ENCODE measurements at regions not wholly inside any gene's neighbourhood (a gene's known extent, or its start where the extent isn't known, plus 50 kb on each side); places are given as distances from the start of the nearest gene placed in this dataset.
"Not testable (repeated sequence)": the region's sequence is repeated elsewhere in the genome, so short reads cannot be mapped to it uniquely, and the experiment has no call there.

GRCh38 chr1:30104551-30104950 lies 618.8 kb downstream of the MATN1 start:
- Histone ChIP-seq H3K9me3 (ENCODE audit: control insufficient read depth in 2 of 2, low read length in 2 of 2) (no peaks in the 10 kb centered on the region), H3K27ac (ENCODE audit: low read length) (no peak overlapping the region), H3K9ac (ENCODE audit: low read length in 2 of 2) (no peak overlapping the region), H3K27me3 (ENCODE audit: control insufficient read depth in 1 of 2, insufficient read depth in 2 of 2, low read length in 2 of 2) (peaks cover 42 to 48% of the 10 kb centered on the region in 2 donors), H3K36me3 (ENCODE audit: control insufficient read depth in 2 of 2, insufficient read depth in 2 of 2, low read length in 2 of 2) (no peaks in the 10 kb centered on the region), H3K4me1 (ENCODE audit: control insufficient read depth, insufficient read depth, low read length) (no peaks in the 10 kb centered on the region), H3K4me3 (ENCODE audit: low read length in 2 of 2) (no peak overlapping the region)

- H3K9me3 ChIP-seq (ENCODE audit: control insufficient read depth in 2 of 2, low read length in 2 of 2) = no peaks in the 10 kb centered on the region
- H3K27ac ChIP-seq (ENCODE audit: low read length) = no peak overlapping the region
- peaks cover 38 to 44% of the 10 kb centered on the region in 2 donors for H3K27me3 ChIP-seq (ENCODE audit: control insufficient read depth in 1 of 2, insufficient read depth in 2 of 2, low read length in 2 of 2)
- H3K9ac ChIP-seq (ENCODE audit: low read length in 2 of 2) = no peak overlapping the region
- H3K4me1 ChIP-seq (ENCODE audit: control insufficient read depth, insufficient read depth, low read length) = no peaks in the 10 kb centered on the region
- H3K4me3 ChIP-seq (ENCODE audit: low read length in 2 of 2) = no peak overlapping the region
- H3K36me3 ChIP-seq (ENCODE audit: control insufficient read depth in 2 of 2, insufficient read depth in 2 of 2, low read length in 2 of 2) = no peaks in the 10 kb centered on the region
Measured at GRCh38 chr1:30103708-30104411, 619.5 kb downstream of the MATN1 start.

- no peaks in the 10 kb centered on the region for H3K36me3 ChIP-seq (ENCODE audit: control insufficient read depth in 2 of 2, insufficient read depth in 2 of 2, low read length in 2 of 2)
- H3K4me3 ChIP-seq (ENCODE audit: low read length in 2 of 2) = no peak overlapping the region
- no peaks in the 10 kb centered on the region for H3K4me1 ChIP-seq (ENCODE audit: control insufficient read depth, insufficient read depth, low read length)
- H3K27ac ChIP-seq (ENCODE audit: low read length) = no peak overlapping the region
- H3K9ac ChIP-seq (ENCODE audit: low read length in 2 of 2) = no peak overlapping the region
- peaks cover 0 to 1% of the 10 kb centered on the region in 2 donors for H3K9me3 ChIP-seq (ENCODE audit: control insufficient read depth in 2 of 2, low read length in 2 of 2)
- H3K27me3 ChIP-seq (ENCODE audit: control insufficient read depth in 1 of 2, insufficient read depth in 2 of 2, low read length in 2 of 2) = peaks cover 35 to 37% of the 10 kb centered on the region in 2 donors
Measured at GRCh38 chr1:30102605-30103004, 620.8 kb downstream of the MATN1 start.

DNA sequence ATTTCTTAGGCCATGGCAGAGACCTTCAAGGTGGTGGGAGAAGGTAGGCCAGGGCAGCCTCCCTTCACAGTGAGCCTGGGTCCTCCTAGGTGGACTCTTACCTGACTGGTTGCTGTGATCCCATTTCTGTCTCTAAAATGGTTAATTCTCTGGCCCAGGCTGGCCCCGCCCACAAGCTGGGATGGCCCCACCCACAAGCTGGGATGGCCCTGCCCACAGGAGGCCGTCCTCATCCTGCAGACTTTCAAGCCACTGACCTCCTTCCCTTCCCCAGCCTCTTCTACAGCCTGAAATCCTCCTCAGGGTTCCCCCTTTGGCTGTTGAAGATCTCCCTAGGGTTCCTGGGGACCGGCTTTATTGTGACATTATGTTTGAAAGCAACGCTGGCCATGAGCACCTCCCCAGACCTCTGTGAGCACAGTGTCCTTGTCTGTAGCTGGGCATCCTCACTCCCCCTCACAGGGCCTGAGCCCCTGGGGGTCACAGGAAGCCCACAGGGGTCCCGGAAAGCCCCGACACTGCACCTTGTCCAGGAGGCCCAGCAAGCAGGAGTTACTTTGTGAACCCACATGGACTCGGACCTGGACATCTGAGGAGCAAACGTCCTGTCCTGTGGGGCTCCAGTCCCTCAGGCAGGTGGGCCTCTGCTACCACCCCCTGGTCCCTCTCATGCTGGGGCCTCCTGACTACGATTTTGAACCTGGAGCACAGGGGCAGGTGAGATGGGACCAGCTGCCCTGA lies 621.7 kb downstream of the MATN1 start:
- Histone ChIP-seq H3K27me3 (ENCODE audit: control insufficient read depth in 1 of 2, insufficient read depth in 2 of 2, low read length in 2 of 2) (peaks cover 28 to 32% of the 10 kb centered on the region in 2 donors), H3K27ac (ENCODE audit: low read length) (no peak overlapping the region)

GRCh38 chr1:30101016-30101415 lies 622.4 kb downstream of the MATN1 start:
- peaks cover 0 to 4% of the 10 kb centered on the region in 2 donors for H3K9me3 ChIP-seq (ENCODE audit: control insufficient read depth in 2 of 2, low read length in 2 of 2)
- H3K4me1 ChIP-seq (ENCODE audit: control insufficient read depth, insufficient read depth, low read length) = no peaks in the 10 kb centered on the region
- no peak overlapping the region for H3K4me3 ChIP-seq (ENCODE audit: low read length in 2 of 2)
- no peak overlapping the region for H3K9ac ChIP-seq (ENCODE audit: low read length in 2 of 2)
- H3K27me3 ChIP-seq (ENCODE audit: control insufficient read depth in 1 of 2, insufficient read depth in 2 of 2, low read length in 2 of 2) = peaks cover 22 to 30% of the 10 kb centered on the region in 2 donors
- no peaks in the 10 kb centered on the region for H3K36me3 ChIP-seq (ENCODE audit: control insufficient read depth in 2 of 2, insufficient read depth in 2 of 2, low read length in 2 of 2)
- no peak overlapping the region for H3K27ac ChIP-seq (ENCODE audit: low read length)

More for the DNA sequence above, 621.7 kb downstream of the MATN1 start:
- H3K36me3 ChIP-seq (ENCODE audit: control insufficient read depth in 2 of 2, insufficient read depth in 2 of 2, low read length in 2 of 2) = no peaks in the 10 kb centered on the region
- no peaks in the 10 kb centered on the region for H3K4me1 ChIP-seq (ENCODE audit: control insufficient read depth, insufficient read depth, low read length)
- no peak overlapping the region for H3K9ac ChIP-seq (ENCODE audit: low read length in 2 of 2)
- no peak overlapping the region for H3K4me3 ChIP-seq (ENCODE audit: low read length in 2 of 2)
- peaks cover 0 to 4% of the 10 kb centered on the region in 2 donors for H3K9me3 ChIP-seq (ENCODE audit: control insufficient read depth in 2 of 2, low read length in 2 of 2)

DNA sequence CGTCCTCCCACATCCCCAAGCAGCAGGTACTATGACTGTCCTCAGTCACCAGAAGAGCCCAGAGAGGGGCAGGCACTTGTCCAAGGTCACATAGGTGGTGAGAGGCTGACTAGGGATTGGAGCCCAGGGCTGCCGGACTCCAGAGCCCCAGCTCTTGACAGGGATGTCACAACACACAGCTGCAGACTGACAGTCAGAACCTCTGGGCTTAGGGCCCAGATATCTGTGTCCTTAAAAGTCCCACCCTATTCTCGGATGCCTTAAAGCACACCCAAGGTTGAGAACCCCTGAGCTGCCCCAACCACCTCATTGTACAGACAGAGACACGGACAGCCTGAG lies 622.9 kb downstream of the MATN1 start:
- no peaks in the 10 kb centered on the region for H3K4me1 ChIP-seq (ENCODE audit: control insufficient read depth, insufficient read depth, low read length)
- no peak overlapping the region for H3K4me3 ChIP-seq (ENCODE audit: low read length in 2 of 2)
- H3K9ac ChIP-seq (ENCODE audit: low read length in 2 of 2) = no peak overlapping the region
- no peak overlapping the region for H3K27ac ChIP-seq (ENCODE audit: low read length)
- H3K27me3 ChIP-seq (ENCODE audit: control insufficient read depth in 1 of 2, insufficient read depth in 2 of 2, low read length in 2 of 2) = peaks cover 22 to 30% of the 10 kb centered on the region in 2 donors
- peaks cover 0 to 4% of the 10 kb centered on the region in 2 donors for H3K9me3 ChIP-seq (ENCODE audit: control insufficient read depth in 2 of 2, low read length in 2 of 2)
- H3K36me3 ChIP-seq (ENCODE audit: control insufficient read depth in 2 of 2, insufficient read depth in 2 of 2, low read length in 2 of 2) = no peaks in the 10 kb centered on the region

- no peak overlapping the region for H3K27ac ChIP-seq (ENCODE audit: low read length)
- H3K27me3 ChIP-seq (ENCODE audit: control insufficient read depth in 1 of 2, insufficient read depth in 2 of 2, low read length in 2 of 2) = peaks cover 20 to 27% of the 10 kb centered on the region in 2 donors
- no peak overlapping the region for H3K4me3 ChIP-seq (ENCODE audit: low read length in 2 of 2)
- H3K9me3 ChIP-seq (ENCODE audit: control insufficient read depth in 2 of 2, low read length in 2 of 2) = peaks cover 0 to 4% of the 10 kb centered on the region in 2 donors
- no peaks in the 10 kb centered on the region for H3K4me1 ChIP-seq (ENCODE audit: control insufficient read depth, insufficient read depth, low read length)
- H3K36me3 ChIP-seq (ENCODE audit: control insufficient read depth in 2 of 2, insufficient read depth in 2 of 2, low read length in 2 of 2) = no peaks in the 10 kb centered on the region
- H3K9ac ChIP-seq (ENCODE audit: low read length in 2 of 2) = no peak overlapping the region
Measured at GRCh38 chr1:30099587-30100523, 623.5 kb downstream of the MATN1 start.

DNA sequence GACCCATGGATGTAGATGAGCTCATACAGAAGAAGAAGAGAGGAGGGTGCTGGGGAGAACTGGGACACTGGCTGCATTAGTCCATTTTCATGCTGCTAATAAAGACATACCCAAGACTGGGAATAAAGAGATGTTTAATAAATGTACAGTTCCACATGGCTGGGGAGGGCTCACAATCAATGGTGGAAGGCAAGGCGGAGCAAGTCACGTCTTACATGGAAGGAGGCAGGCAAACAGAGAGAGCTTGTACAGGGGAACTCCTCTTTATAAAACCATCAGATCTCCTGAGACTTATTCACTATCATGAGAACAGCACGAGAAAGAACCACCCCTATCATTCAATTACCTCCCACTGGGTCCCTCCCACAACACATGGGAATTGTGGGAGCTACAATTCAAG lies 625.5 kb downstream of the MATN1 start:
- Histone ChIP-seq H3K27me3 (ENCODE audit: control insufficient read depth in 1 of 2, insufficient read depth in 2 of 2, low read length in 2 of 2) (peaks cover 18 to 22% of the 10 kb centered on the region in 2 donors), H3K9me3 (ENCODE audit: control insufficient read depth in 2 of 2, low read length in 2 of 2) (peaks cover 0 to 12% of the 10 kb centered on the region in 2 donors)
- not testable (repeated sequence) for H3K4me3 ChIP-seq (ENCODE audit: low read length in 2 of 2); H3K36me3 ChIP-seq (ENCODE audit: control insufficient read depth in 2 of 2, insufficient read depth in 2 of 2, low read length in 2 of 2); H3K4me1 ChIP-seq (ENCODE audit: control insufficient read depth, insufficient read depth, low read length); H3K27ac ChIP-seq (ENCODE audit: low read length); H3K9ac ChIP-seq (ENCODE audit: low read length in 2 of 2)

- H3K36me3 ChIP-seq (ENCODE audit: control insufficient read depth in 2 of 2, insufficient read depth in 2 of 2, low read length in 2 of 2) = no peaks in the 10 kb centered on the region
- H3K4me1 ChIP-seq (ENCODE audit: control insufficient read depth, insufficient read depth, low read length) = no peaks in the 10 kb centered on the region
Measured at GRCh38 chr1:30095451-30096025, 627.8 kb downstream of the MATN1 start.

GRCh38 chr1:30095051-30095450 lies 628.3 kb downstream of the MATN1 start:
- peaks cover 12 to 30% of the 10 kb centered on the region in 2 donors for H3K9me3 ChIP-seq (ENCODE audit: control insufficient read depth in 2 of 2, low read length in 2 of 2)

More at GRCh38 chr1:30095451-30096025, 627.8 kb downstream of the MATN1 start:
- H3K27me3 ChIP-seq (ENCODE audit: control insufficient read depth in 1 of 2, insufficient read depth in 2 of 2, low read length in 2 of 2) = peaks cover 8 to 16% of the 10 kb centered on the region in 2 donors
- H3K9ac ChIP-seq (ENCODE audit: low read length in 2 of 2) = no peak overlapping the region
- H3K9me3 ChIP-seq (ENCODE audit: control insufficient read depth in 2 of 2, low read length in 2 of 2) = peaks cover 12 to 30% of the 10 kb centered on the region in 2 donors
- no peak overlapping the region for H3K27ac ChIP-seq (ENCODE audit: low read length)
- H3K4me3 ChIP-seq (ENCODE audit: low read length in 2 of 2) = no peak overlapping the region

More at GRCh38 chr1:30095051-30095450, 628.3 kb downstream of the MATN1 start:
- Histone ChIP-seq H3K36me3 (ENCODE audit: control insufficient read depth in 2 of 2, insufficient read depth in 2 of 2, low read length in 2 of 2) (no peaks in the 10 kb centered on the region), H3K9ac (ENCODE audit: low read length in 2 of 2) (no peak overlapping the region), H3K27ac (ENCODE audit: low read length) (no peak overlapping the region), H3K4me1 (ENCODE audit: control insufficient read depth, insufficient read depth, low read length) (no peaks in the 10 kb centered on the region), H3K27me3 (ENCODE audit: control insufficient read depth in 1 of 2, insufficient read depth in 2 of 2, low read length in 2 of 2) (peaks cover 11 to 14% of the 10 kb centered on the region in 2 donors), H3K4me3 (ENCODE audit: low read length in 2 of 2) (no peak overlapping the region)
